HG03520 (cell line): ENCODE measurements at regions not wholly inside any gene's neighbourhood (a gene's known extent, or its start where the extent isn't known, plus 50 kb on each side); places are given as distances from the start of the nearest gene placed in this dataset.

ENCODE experiments used
- ATAC-seq: cut with Tn5 transposase; IDR thresholded peaks from one replicate; pipeline ENCODE4 v1.9.1; 2021; ENCODE audit warnings: mild to moderate bottlenecking, moderate library complexity; ENCODE audit not compliant: unreplicated experiment

DNA sequence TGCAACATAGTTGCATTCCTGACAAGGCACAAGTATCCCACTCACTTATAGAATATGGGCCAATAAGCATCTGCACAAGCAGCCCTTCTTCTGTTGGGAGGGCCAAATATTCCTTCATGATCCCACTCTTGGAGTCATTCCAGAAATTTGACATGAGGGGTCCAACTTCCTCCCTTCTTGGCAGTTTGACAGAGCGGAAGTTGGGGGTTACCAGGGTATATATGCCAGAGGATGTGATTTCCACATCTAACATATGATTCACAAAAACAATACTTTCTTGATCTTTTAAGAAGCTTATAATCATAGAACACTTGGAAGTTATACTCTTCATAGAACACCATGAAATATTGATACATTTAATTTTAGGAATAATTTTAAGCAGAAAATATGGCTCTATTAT is 100.9 kb upstream of the CRBN start:
- no peak for ATAC-seq

DNA sequence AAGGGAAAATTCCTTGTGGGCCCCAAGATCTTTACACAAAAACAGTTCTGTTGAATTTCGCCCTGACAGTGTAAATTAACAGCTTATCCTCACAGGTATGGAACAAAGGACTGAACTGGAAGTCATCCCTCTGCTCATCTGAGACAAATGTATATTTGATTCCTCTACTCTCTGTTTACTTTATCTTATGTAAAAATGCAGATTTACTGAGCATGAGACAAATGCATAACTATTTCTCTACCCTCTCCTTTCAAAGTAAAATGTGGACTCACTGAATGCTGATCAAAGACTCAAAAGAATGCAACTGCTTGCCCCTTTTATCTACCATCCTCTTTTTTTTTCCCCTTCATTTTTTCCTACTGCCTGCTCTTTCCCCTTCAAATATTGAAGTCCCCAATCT is 98.6 kb upstream of the CRBN start:
- no peak for ATAC-seq

DNA sequence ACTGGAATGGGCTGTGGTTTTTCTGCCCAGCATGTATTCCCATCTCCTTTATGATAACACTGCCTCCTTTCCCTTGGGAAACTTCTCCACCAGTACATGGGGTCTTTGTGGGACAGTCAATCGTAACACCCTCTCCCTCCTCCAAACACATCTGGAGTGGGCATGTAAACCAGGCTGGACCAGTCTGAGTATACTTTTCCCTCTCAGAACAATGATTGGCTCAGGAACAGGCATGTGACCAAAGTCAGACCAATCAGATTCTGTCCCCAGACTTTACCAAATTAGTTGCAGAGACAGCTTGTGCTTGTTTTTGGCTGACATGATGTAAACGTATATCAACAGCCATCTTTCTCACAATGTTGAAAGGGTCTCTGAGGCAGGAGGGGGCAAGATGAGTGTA is 97.1 kb upstream of the CRBN start:
- ATAC-seq = no peak

DNA sequence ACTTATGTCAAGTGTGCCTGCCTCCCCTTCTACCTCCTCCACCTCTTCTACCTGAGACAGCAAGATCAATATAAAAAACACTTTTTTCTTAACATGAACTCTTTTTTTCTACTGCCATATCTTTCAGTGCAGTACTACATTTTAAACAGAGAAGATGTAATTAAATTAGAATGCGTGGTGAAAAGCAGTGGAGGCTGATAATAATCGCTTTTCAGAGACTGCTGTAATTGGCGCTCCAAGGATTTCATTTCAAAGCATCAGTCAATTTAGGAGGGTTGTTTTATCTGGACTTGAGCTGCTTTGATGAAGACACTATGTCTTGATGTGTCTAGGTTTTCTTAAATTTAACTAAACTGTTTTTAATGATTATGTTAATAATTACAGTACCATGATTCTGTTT is 85.3 kb upstream of the CRBN start:
- no peak for ATAC-seq

DNA sequence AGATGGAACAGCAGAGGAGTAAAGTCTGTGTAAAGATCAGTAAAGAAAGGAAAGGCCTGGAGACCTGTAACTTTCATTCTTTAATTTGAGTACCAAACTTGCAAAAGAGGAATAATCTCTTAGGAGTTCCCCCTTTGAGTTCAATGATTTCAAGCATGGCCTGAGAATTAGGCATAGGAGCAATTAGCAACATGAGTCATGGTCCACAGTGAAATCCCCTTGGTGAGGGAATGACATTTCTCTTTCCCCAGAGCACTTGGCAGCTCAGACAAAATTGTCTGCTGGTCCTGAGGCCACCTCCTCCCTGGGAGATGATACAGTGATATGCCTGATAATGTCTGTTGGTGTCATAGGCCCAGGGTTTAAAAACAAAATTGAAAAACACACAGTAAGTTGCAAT is 81.4 kb upstream of the CRBN start:
- ATAC-seq = no peak

DNA sequence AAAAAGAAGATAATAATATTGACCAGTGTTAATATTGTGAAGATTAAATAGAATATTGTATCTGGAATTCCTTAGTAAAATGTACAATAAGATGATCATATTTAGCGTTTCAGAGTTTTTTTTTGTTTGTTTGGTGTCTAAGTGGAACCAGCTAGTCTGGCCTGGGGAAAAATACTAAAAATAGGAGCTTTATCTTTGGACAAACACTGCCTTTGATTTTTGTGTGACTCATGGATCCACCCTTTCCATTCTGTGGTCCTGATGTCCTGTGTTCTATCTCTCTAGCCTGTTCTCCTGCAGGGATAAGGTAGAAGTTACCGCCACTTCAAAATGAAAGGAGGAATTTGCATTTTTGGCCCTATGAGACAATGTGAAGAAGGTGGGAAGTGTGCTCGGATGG is 79.7 kb upstream of the CRBN start:
- ATAC-seq = no peak

DNA sequence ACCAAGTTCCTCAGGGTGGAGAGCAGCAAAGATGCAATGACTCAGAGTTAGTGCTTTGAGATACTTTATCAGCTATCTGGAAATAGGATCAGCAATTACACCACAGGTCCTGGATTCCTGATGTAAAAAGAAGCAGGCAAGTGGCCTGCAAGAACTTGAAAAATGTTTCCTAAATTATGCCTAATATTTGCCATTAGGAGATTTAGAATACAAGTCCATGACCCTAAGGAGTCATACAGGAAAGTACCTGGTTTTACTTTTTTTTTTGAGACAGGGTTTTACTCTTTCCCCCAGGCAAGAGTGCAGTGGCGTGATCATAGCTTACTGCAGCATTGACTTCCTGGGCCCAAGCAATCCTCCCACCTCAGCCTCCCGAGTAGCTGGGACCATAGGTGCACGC is 78.8 kb upstream of the CRBN start:
- ATAC-seq = no peak

DNA sequence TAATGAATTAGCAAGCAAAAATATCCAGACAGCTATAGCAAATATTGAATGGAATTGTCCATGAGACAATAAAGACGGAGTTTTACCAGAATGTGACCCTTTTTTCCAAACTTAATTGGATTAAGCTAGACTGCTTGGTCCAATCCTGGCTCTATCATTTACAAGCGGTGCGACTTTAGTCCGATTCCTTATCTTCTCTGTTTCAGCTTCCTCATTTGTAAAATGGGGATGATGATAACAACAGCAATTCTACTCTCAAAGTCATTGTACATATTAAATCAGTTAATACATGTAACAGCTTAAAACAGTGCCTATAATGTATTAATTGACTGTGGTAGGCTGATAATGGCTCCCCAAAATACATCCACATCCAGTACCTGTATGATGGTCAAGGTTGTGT is 62.1 kb upstream of the CRBN start:
- no peak for ATAC-seq

DNA sequence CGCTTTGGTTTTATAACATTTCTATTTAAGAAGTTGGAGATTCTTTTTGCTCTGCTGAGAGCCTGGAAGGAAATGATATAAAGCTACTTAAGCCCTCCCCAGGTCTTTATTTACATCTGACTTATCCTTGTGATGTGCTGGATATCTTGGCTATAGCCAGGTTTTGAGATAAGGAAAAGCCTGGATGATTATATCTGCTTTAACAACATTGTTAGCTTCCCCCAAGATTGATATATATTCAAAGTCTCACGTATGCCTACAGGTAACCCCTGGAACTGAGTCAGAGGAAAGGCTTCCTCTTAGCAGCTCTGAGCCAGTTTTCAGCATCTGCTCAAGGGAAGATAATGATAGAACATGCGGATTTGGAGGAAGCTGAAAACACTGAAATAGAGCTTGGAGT is 61.5 kb upstream of the CRBN start:
- ATAC-seq = no peak

DNA sequence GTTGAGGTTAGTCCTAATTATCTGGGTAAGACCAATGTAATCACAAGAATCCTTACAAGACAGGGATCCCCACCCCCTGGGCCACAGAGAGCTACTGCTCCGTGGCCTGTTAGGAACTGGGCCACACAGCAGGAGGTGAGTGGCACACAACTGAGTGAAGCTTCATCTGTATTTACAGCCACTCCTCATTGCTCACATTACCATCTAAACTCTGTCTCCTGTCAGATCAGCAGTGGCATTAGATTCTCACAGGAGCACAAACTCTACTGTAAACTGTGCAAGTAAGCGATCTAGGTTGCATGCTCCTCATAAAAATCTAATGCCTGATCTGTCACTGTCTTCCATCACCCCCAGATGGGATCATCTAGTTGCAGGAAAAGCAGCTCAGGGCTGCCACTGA is 58.5 kb upstream of the CRBN start:
- no peak for ATAC-seq

DNA sequence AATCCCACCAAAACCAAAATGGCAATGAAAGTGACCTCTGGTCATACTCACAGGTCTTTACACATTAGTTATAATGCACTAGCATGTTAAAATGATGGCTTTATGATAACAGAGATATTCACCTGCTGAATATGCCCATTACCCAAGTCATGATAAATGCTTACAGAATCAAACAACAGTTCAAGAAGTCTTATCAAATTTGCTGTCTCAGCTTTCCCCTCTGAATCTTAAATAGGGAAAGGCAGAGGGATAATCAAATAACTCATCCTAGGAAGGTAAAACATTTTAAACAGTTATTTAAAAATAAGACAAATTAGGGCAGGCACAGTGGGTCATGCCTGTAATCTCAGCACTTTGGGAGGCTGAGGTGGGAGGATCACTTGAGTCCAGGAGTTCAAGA is 52.8 kb upstream of the CRBN start:
- ATAC-seq = no peak
